DND-41 (cell line): ENCODE measurements at regions not wholly inside any gene's neighbourhood (a gene's known extent, or its start where the extent isn't known, plus 50 kb on each side); places are given as distances from the start of the nearest gene placed in this dataset.

Experiments used
- EZH2 ChIP-seq: IDR thresholded peaks from 3 replicates; pipeline ENCODE4 v1.6.1; 2012; ENCODE audit warnings: borderline replicate concordance, low read depth, mild to moderate bottlenecking, moderate library complexity, low read length, inconsistent platforms; ENCODE audit not compliant: severe bottlenecking
- TF ChIP-seq, protein P1 (sequence below): IDR thresholded peaks from 2 replicates; pipeline ENCODE4 v1.5.1; 2012; ENCODE audit warnings: borderline replicate concordance, low read length, moderate library complexity, mild to moderate bottlenecking; ENCODE audit not compliant: poor library complexity, severe bottlenecking; ENCODE audit errors: extremely low read depth

DNA sequence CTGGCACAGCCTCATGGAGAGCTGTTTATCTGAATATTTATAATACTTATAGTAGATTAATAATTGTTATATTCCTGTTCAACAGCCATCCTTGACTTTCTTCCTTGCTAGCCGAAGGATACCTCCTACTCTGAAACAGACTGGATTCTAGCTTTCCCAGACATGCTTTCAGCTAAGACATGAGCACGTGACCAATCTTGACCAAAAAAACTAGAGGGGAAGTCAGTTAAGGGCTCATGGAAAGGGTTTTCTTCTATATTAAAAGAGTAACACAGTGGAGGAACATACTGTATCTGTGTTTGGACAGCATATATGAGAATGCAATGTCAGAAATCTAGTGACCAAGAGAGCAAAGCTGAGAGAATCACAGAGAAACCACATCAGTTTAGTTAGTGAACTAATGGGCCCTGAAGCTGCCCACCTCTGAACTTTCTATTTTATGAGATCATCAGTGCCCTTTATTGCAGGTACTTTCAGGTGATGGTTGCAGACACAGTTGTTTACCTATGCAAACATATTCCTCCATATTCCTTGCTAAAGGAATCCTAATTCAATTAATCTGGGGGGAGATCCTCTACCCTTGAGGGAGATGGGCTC is 140.4 kb upstream of the SLC24A3 start:
- TF ChIP-seq, protein P1, sequence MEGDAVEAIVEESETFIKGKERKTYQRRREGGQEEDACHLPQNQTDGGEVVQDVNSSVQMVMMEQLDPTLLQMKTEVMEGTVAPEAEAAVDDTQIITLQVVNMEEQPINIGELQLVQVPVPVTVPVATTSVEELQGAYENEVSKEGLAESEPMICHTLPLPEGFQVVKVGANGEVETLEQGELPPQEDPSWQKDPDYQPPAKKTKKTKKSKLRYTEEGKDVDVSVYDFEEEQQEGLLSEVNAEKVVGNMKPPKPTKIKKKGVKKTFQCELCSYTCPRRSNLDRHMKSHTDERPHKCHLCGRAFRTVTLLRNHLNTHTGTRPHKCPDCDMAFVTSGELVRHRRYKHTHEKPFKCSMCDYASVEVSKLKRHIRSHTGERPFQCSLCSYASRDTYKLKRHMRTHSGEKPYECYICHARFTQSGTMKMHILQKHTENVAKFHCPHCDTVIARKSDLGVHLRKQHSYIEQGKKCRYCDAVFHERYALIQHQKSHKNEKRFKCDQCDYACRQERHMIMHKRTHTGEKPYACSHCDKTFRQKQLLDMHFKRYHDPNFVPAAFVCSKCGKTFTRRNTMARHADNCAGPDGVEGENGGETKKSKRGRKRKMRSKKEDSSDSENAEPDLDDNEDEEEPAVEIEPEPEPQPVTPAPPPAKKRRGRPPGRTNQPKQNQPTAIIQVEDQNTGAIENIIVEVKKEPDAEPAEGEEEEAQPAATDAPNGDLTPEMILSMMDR = no peak
- no peak for TF ChIP-seq EZH2
